Stimulated activated effector memory CD8-positive, alpha-beta T cell treated with anti-CD3 and anti-CD28 coated beads, Interleukin-12 subunit alpha, Interleukin-12 subunit beta, amount 100 ng/mL, for 72 hours (primary cell): ENCODE measurements at regions not wholly inside any gene's neighbourhood (a gene's known extent, or its start where the extent isn't known, plus 50 kb on each side); places are given as distances from the start of the nearest gene placed in this dataset.
A peak's percentile ranks its signal among the peaks of the same experiment; 100 is the strongest.

Experiments used
- ATAC-seq: fragments of 150-1000 bp; cut with Tn5 transposase; 2 replicates; pipeline ENCODE4 v1.10.0; 2021
- DNase-seq, 2 donors: peaks; one replicate each; pipeline ENCODE4 v3.0.0; 2021 to 2022; ENCODE audit warnings: low spot score in 2 of 2
- H3K27ac Mint-ChIP-seq: one replicate; pipeline ENCODE4 v1.8.0; 2022; ENCODE audit warnings: mild to moderate bottlenecking, mixed read lengths
- H3K36me3 Mint-ChIP-seq: one replicate; pipeline ENCODE4 v1.8.0; 2022; ENCODE audit warnings: mild to moderate bottlenecking, mixed read lengths
- H3K4me1 Mint-ChIP-seq: one replicate; pipeline ENCODE4 v1.8.0; 2022; ENCODE audit warnings: mixed read lengths
- H3K4me3 Mint-ChIP-seq: one replicate; pipeline ENCODE4 v1.8.0; 2022; ENCODE audit warnings: mild to moderate bottlenecking, mixed read lengths
- H3K9me3 Mint-ChIP-seq: one replicate; pipeline ENCODE4 v1.8.0; 2022; ENCODE audit warnings: mixed read lengths

DNA sequence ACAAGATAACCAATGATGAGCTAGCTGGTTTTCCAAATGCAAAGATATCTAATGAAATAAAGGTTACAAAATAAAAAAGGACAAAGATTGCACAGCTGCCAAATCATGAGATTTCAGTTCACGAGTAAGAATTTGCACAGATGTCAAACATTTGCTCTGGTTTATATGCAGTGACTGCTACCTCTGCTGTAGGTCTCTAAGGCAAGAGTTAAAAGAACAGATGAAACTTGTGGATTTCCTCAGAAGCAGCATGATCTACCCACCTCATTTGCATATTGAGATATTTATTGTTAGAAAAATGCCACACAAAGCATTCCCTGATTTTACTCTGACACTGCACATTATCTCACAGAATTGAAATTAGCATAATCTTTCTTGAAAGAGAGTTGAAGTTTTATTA is 763.2 kb upstream of the ZEB2 start:
- DNase-seq = no peak
- no peaks in the 10 kb centered on the region for H3K4me1 Mint-ChIP-seq
- H3K9me3 Mint-ChIP-seq = no peaks in the 10 kb centered on the region
- no peak for ATAC-seq
- H3K36me3 Mint-ChIP-seq = no peaks in the 10 kb centered on the region
- H3K27ac Mint-ChIP-seq = no peak overlapping the region
- no peak overlapping the region for H3K4me3 Mint-ChIP-seq

DNA sequence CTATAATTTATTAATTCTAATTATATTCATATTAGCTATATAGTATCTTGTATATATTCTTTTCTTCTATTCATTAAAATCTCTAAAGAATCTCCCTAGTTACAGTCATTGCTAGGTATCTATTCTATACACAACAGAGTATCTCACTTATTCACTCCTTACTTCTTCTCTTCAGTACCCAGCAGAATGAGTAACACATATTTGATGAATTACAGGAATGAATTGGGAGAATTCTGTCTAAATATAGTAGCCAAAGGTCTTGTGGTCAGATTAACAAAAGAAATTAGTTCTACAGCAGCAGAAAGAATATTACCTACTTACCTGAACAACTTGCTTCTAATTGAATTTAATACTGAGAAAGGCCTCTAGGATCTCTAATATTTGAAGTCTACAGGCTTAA is 758.0 kb upstream of the ZEB2 start:
- ATAC-seq (no peak), DNase-seq (no peak)
- Mint-ChIP-seq H3K27ac (no peak overlapping the region), H3K4me1 (no peaks in the 10 kb centered on the region), H3K36me3 (no peaks in the 10 kb centered on the region), H3K4me3 (no peak overlapping the region), H3K9me3 (no peaks in the 10 kb centered on the region)

DNA sequence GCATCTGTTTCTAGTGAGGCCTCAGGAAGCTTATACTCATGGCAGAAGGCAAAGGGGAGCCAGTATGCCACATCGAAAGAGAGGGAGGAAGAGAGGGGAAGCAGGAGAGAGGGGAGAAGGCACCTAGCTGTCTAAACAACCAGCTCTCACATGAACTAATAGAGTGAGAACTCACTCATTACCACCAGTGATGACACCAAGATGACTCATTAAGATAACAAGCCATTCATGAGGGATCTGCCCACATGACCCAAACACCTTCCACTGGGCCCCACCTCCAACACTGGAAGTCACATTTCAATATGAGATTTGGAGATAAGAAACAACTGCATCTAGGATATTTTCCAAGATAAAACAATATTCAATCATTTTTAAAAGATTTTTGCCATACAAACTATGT is 753.9 kb upstream of the ZEB2 start:
- DNase-seq = no peak
- H3K4me1 Mint-ChIP-seq = no peaks in the 10 kb centered on the region
- no peaks in the 10 kb centered on the region for H3K36me3 Mint-ChIP-seq
- peaks cover 5% of the 10 kb centered on the region for H3K9me3 Mint-ChIP-seq
- H3K4me3 Mint-ChIP-seq = no peak overlapping the region
- peak; percentile 60 for ATAC-seq
- H3K27ac Mint-ChIP-seq = no peak overlapping the region

DNA sequence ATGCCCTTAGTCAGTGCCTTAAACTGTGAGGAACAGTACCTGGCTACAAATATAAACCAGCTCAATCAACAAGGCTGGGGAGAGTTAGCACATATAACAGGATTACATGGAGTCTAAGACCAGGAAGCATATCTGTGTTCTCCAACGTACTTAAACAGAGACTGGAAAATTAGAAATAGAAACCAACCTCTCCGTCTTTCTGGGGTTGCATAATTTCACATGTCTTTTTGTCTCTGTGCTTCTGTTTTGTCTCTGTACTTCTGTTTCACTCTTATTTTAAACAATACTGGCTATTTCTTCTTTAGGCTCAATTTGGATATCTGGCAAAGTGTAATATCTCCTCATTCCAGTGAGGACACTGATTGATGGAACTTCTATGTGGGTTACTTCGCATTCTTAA is 749.0 kb upstream of the ZEB2 start:
- no peak for ATAC-seq
- H3K27ac Mint-ChIP-seq = no peak overlapping the region
- DNase-seq = no peak
- H3K36me3 Mint-ChIP-seq = no peaks in the 10 kb centered on the region
- H3K4me3 Mint-ChIP-seq = no peak overlapping the region
- H3K4me1 Mint-ChIP-seq = no peaks in the 10 kb centered on the region
- H3K9me3 Mint-ChIP-seq = peaks cover 5% of the 10 kb centered on the region

DNA sequence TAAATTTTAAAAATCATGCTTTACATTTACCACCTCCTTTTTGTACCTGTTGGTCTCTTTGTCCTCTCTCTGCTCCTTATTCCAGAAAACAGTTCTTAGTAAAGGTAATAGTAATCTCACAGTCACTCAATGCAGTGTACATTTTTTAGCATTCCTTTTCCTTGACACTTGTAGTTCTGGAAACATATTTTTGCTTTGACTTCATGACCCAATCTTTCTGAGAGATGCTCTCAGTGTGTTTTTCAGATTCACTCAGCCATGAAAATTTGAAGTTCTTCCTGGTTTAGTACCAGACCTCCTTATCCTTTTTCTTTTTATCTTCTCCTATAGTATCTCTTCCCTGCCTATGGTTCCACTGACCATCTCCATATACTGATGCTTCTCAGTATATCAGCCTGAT is 747.5 kb upstream of the ZEB2 start:
- Mint-ChIP-seq H3K4me1 (no peaks in the 10 kb centered on the region), H3K27ac (no peak overlapping the region), H3K9me3 (peaks cover under 1% of the 10 kb centered on the region), H3K36me3 (no peaks in the 10 kb centered on the region), H3K4me3 (no peak overlapping the region)
- ATAC-seq (no peak), DNase-seq (no peak)

DNA sequence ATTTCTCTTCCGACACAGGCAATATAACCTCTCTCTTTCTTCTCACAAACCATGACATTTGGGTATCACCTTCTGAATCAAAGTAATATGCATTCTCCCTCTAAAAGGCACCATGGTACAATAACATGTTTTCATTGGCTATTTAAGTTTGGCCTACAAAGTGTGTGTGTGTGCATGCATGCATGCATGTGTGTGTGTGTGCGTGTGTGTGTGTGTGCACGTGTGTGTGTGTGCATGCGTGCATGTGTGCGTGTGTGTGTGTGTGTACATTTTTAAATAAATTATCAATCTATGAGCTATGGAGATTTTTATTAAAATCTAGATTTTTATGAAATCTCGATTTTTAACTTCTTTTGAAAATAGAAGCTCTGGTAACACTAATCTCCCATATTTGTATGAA is 745.3 kb upstream of the ZEB2 start:
- DNase-seq (no peak), ATAC-seq (no peak)
- H3K4me3 Mint-ChIP-seq = no peak overlapping the region
- H3K36me3 Mint-ChIP-seq = no peaks in the 10 kb centered on the region
- no peak overlapping the region for H3K27ac Mint-ChIP-seq
- H3K4me1 Mint-ChIP-seq = no peaks in the 10 kb centered on the region
- no peaks in the 10 kb centered on the region for H3K9me3 Mint-ChIP-seq

DNA sequence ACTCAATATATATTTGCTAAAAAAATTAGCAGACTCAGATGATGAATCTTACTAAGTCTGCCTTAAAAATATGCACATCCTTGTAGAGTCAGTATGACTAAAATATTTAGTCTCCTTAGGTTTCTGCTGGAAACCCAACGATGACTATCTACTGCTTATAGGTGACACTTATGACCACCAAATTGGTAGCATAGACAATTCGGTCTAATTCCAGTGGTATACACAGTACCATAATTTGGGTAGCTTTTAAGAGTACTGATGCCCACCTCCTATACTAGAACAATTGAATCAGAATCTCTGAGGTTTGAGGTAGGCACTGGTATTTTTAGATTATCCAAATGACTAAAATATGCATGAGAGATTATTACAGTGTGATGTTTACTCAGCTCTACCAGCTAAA is 740.8 kb upstream of the ZEB2 start:
- ATAC-seq = peak; percentile 60
- H3K27ac Mint-ChIP-seq = no peak overlapping the region

DNA sequence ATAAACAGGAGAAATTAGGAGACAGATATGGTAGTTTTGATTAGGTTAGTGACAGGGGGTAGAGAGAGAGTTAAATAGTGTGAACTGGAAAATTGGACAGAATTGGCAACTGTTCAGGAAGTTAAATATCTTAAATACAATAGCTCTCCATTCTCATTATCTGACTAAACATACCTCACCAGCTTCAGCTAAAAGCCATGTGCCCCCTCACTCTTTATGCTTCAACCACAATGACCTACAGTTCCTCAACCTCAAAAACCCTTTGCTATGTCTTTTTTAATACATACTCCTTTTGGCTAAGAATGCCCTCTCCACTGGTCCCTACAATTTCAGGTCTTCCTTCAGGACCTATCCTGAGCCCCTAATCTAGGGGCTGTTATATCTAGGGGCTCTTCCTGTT is 740.2 kb upstream of the ZEB2 start:
- ATAC-seq = no peak
- DNase-seq = no peak
- Mint-ChIP-seq H3K27ac (no peak overlapping the region), H3K4me3 (no peak overlapping the region), H3K36me3 (no peaks in the 10 kb centered on the region), H3K4me1 (peaks cover 13% of the 10 kb centered on the region), H3K9me3 (no peaks in the 10 kb centered on the region)

More for the DNA sequence above, 740.8 kb upstream of the ZEB2 start:
- H3K9me3 Mint-ChIP-seq = no peaks in the 10 kb centered on the region
- H3K36me3 Mint-ChIP-seq = no peaks in the 10 kb centered on the region
- no peak for DNase-seq
- H3K4me3 Mint-ChIP-seq = no peak overlapping the region
- peaks cover 13% of the 10 kb centered on the region for H3K4me1 Mint-ChIP-seq

DNA sequence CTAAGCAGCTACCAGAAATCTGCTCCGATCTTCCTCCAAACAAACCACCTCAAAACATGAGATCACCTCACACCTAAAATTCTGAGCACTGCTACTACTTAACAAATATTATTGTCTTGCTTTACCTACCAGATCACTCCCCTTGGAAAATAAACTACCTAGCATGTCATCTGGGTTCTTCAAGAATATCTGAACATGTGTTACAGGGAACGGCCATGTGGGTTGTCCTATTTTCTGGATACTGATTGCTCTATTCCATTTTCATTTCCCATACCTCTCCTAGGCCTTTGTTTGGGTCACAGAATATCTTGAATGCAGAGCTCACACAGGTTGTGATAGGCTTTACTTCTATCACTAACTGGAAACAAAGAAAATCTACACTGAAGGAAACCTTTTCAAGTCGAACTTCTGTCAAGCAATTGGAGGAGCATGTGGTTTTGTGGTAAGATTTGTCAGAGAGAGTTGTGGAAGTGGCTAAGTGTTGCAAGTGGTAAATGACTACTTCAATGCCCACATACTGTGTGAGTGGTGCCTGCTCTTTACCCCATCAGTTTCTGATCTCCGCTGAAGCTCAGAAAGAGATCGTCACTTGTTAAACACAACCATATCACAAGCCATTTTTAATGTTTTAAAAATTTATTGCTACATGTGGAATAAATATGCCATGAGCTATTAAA is 739.1 kb upstream of the ZEB2 start:
- H3K4me1 Mint-ChIP-seq = peaks cover 13% of the 10 kb centered on the region
- no peaks in the 10 kb centered on the region for H3K36me3 Mint-ChIP-seq
- ATAC-seq (peak; percentile 94), DNase-seq (no peak)
- H3K9me3 Mint-ChIP-seq = no peaks in the 10 kb centered on the region
- H3K27ac Mint-ChIP-seq = no peak overlapping the region
- no peak overlapping the region for H3K4me3 Mint-ChIP-seq

DNA sequence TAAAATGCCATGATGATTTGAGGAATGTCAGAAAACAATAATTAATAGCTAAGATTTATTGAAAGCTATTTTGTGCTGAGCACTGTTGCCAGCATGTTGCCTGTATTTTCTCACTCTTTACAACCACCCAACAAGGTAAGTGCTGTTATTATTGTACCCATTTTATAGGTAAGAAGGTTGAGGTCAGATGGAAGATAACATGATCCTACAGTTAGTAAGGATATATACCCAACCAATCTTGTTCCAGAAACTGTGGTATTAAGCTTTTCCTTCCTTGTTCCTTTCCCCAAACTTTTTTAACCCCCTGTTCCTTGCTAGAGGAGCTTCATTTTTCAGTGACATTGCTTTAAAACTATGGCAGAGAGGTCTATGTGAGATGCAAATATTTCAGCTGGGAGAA is 738.0 kb upstream of the ZEB2 start:
- Mint-ChIP-seq H3K9me3 (no peaks in the 10 kb centered on the region), H3K4me3 (no peak overlapping the region), H3K36me3 (no peaks in the 10 kb centered on the region), H3K4me1 (peaks cover 13% of the 10 kb centered on the region), H3K27ac (no peak overlapping the region)
- ATAC-seq (no peak), DNase-seq (no peak)

DNA sequence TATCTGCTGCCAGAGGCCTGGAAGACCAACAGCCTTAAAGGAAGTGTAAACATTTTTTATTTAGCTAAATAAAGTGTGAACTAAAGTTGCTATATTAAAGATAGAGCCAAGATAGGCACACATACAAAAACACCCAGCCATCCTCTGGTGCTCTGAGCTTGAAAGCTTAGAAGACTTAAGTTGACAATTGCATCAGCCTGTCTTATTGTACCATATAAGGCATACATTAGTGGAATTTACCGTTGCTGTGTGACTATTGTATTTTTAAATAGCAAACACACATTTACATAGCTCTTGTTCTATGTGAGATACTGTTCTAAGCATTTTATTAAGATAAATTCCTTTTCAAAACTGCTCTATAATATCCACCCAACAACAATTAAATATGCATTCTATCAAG is 736.6 kb upstream of the ZEB2 start:
- ATAC-seq (no peak), DNase-seq (no peak)
- H3K4me3 Mint-ChIP-seq = no peak overlapping the region
- no peaks in the 10 kb centered on the region for H3K36me3 Mint-ChIP-seq
- no peaks in the 10 kb centered on the region for H3K9me3 Mint-ChIP-seq
- H3K27ac Mint-ChIP-seq = no peak overlapping the region
- peaks cover 13% of the 10 kb centered on the region for H3K4me1 Mint-ChIP-seq

DNA sequence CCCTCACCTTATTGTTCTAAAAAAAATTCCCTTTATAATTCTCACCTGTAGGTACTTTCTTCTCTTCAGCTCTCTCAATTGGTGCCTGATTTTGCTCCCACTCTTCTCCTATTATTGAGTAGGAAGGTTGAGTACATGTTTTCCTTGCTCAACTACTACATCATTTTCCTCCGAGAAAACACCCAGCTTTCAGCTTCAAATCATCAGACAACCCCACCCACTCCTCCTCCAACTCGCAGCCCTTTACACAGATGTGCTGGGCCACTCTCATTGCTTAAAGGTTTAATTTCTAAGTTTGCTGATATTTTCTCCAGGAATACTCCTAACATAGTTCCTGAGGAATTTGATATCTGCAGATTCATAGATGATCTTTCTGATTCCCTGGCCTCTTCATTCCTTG is 734.4 kb upstream of the ZEB2 start:
- Mint-ChIP-seq H3K4me3 (no peak overlapping the region), H3K4me1 (peaks cover 6% of the 10 kb centered on the region), H3K36me3 (no peaks in the 10 kb centered on the region), H3K27ac (no peak overlapping the region), H3K9me3 (no peaks in the 10 kb centered on the region)
- ATAC-seq (no peak), DNase-seq (no peak)

DNA sequence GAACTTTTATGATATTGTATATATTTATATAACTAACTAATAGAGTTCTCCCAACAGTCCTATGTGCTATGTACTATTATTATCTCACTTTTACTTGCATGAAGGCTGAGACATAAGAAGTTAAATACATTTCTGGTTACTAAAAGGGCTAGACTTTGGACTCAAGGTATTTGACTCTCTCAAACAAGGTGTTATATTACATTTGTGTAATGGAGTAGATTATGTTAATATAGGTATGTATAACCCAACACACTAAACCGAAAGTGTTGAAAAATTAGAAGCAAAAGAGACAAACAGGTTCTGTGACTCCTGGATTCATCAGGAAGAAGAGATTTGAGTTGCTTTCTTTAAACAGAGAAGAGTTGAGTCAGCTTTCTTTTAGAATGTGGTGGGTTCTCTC is 733.6 kb upstream of the ZEB2 start:
- no peaks in the 10 kb centered on the region for H3K9me3 Mint-ChIP-seq
- no peak for DNase-seq
- no peak overlapping the region for H3K27ac Mint-ChIP-seq
- H3K4me3 Mint-ChIP-seq = no peak overlapping the region
- ATAC-seq = no peak
- H3K4me1 Mint-ChIP-seq = no peaks in the 10 kb centered on the region
- no peaks in the 10 kb centered on the region for H3K36me3 Mint-ChIP-seq

DNA sequence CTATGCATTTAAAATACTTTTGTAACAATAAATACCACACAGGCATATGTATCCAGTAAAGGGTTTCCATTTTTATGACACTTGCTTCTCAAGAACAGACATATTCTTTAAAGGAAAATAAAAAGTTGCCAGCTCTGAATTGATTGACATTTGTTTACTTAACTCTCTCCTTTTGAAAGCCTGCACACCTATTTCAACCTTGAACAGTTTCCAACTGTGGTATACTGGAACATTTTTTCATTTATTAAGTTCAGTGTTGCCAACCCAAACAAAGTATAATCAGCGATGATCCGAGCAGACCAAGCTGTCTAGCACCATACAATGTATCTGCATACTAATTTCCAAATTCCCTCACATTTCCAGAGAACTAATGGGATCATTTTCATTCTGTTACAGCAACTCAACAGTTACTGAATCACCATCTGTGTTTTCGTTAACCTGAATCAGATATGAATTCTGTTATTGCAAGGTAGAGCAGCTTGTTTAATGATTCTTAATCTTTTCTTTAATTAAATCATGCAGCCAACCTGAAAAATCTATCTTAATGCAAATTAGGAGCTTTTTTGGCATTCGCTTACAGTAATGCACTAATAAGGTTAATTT is 725.5 kb upstream of the ZEB2 start:
- Mint-ChIP-seq H3K27ac (no peak overlapping the region), H3K36me3 (no peaks in the 10 kb centered on the region), H3K9me3 (no peaks in the 10 kb centered on the region), H3K4me1 (no peaks in the 10 kb centered on the region), H3K4me3 (no peak overlapping the region)
- no peak for ATAC-seq
- no peak for DNase-seq

DNA sequence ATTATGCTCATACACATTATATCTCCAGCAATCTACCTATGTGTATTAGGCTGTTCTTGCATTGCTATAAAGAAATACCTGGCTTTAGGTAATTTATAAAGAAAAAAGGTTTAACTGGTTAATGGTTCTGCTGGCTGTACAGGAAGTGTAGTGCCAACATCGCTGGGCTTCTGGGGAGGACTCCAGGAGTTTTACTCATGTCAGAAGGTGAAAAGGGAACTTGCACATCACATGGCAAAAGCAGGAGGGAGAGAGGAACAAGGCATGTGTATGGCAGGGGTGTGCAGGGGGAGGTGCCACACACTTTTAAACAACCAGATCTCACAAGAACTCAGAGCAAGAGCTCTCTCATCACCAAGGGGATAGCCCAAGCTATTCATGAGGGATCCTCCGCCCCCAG is 715.4 kb upstream of the ZEB2 start:
- no peak overlapping the region for H3K27ac Mint-ChIP-seq
- ATAC-seq = no peak
- no peak overlapping the region for H3K4me3 Mint-ChIP-seq
- no peak for DNase-seq
- no peaks in the 10 kb centered on the region for H3K9me3 Mint-ChIP-seq
- no peaks in the 10 kb centered on the region for H3K4me1 Mint-ChIP-seq
- H3K36me3 Mint-ChIP-seq = no peaks in the 10 kb centered on the region

DNA sequence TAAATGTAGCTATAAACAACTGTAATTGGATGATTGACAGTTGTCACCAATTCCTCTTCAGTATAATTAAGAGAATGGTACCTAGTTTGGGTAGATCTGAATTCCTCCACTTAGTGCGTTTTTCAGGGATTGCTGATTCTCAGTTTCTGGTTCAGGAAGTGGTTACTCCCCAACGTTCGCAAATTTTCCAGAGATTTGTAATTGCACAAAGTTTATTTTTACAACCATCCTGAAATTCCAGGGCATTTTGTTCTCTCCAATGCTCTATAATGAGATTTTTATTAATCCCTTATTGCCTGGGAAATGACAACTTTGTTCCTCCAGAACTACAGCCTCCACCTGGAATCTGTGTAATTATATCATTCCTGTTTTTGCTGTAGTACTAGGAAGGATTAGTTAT is 710.6 kb upstream of the ZEB2 start:
- H3K27ac Mint-ChIP-seq = no peak overlapping the region
- no peaks in the 10 kb centered on the region for H3K9me3 Mint-ChIP-seq
- no peak overlapping the region for H3K4me3 Mint-ChIP-seq
- no peaks in the 10 kb centered on the region for H3K4me1 Mint-ChIP-seq
- H3K36me3 Mint-ChIP-seq = no peaks in the 10 kb centered on the region
- ATAC-seq (no peak), DNase-seq (no peak)

DNA sequence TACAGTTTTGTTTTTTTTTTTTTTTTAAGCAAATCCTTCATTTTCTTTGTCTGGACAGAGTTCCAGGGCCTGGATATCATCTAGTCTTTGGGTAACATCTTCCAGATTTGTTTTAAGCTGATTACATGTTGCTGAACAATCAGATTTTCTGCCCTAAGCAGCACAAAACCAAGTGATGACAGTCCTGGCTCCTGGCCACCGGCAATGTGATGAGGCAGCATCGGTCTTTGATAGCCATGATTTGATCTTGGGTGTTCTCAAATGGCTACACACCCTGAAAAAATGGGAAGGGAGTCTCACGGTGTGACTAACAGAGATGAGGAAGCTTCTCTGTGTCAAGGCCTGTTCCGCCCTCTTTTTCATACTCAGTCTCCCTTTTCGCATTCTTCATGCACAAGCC is 708.6 kb upstream of the ZEB2 start:
- DNase-seq (no peak), ATAC-seq (no peak)
- Mint-ChIP-seq H3K9me3 (no peaks in the 10 kb centered on the region), H3K4me3 (no peak overlapping the region), H3K36me3 (no peaks in the 10 kb centered on the region), H3K27ac (no peak overlapping the region), H3K4me1 (no peaks in the 10 kb centered on the region)
